K562 (cell line): ENCODE measurements at regions not wholly inside any gene's neighbourhood (a gene's known extent, or its start where the extent isn't known, plus 50 kb on each side); places are given as distances from the start of the nearest gene placed in this dataset.
A peak's percentile ranks its signal among the peaks of the same experiment; 100 is the strongest.

Experiments
- ATAC-seq: fragments of 200-7000 bp; cut with Tn5 transposase; 3 replicates; pipeline ENCODE4 v1.9.1; 2020; ENCODE audit warnings: moderate library complexity
- BruUV-seq: library from RNA; stranded (reverse); fragments of 400-500 nt; replicated peaks from 2 replicates; lab custom pipeline; 2021; lab: Mats Ljungman, UMichigan
- CTCF ChIA-PET: fragments of 300-600 bp; formaldehyde crosslinking; extraction: SDS; loops from one replicate; lab custom pipeline; 2021; ENCODE audit warnings: low intra/inter-chr PET ratio; lab: Yijun Ruan, JAX
- POLR2A ChIA-PET: fragments of 300-600, 350-650 bp; sonication (Branson Sonifier 250); formaldehyde crosslinking; extraction: SDS; loops from one replicate; lab custom pipeline; 2021; ENCODE audit warnings: antibody characterized with exemption, inconsistent platforms; lab: Yijun Ruan, JAX
- DNase-seq, 4 experiments: peaks; one replicate each; pipeline versions ENCODE4 v3.0.0 to v3.0.0-alpha.2; 2011 to 2018; ENCODE audit warnings: low spot score in 3 of 4, mixed read lengths in 3 of 4; ENCODE audit errors: extremely low read depth in 1 of 4
- FAIRE-seq: peaks from 2 replicates; lab custom pipeline; 2011; peaks lifted over from hg19 to GRCh38; lab: Jason Lieb, UNC
- H2AFZ ChIP-seq: 2 replicates; pipeline ENCODE4 v1.6.0; 2011; ENCODE audit warnings: low read depth, low read length, control low read depth, inconsistent platforms
- H3K27ac ChIP-seq: fragments of 200-600 bp; 3 replicates; pipeline ENCODE4 v1.8.0; 2011; ENCODE audit warnings: low read depth, mild to moderate bottlenecking, control low read depth, inconsistent platforms, low read length, moderate library complexity, mixed read lengths; ENCODE audit errors: extremely low read depth
- H3K27me3 ChIP-seq, 2 experiments: fragments of 300-600 bp in 1 of 2; 2 replicates in 1 of 2; 3 replicates in 1 of 2; pipeline versions ENCODE4 v1.6.0 to v1.8.0; 2011; ENCODE audit warnings: inconsistent platforms in 2 of 2, low read length in 2 of 2, mild to moderate bottlenecking in 1 of 2, mixed read lengths in 1 of 2, moderate library complexity in 1 of 2; ENCODE audit not compliant: control insufficient read depth in 2 of 2, insufficient read depth in 2 of 2
- H3K36me3 ChIP-seq: fragments of 300-600 bp; 3 replicates; pipeline ENCODE4 v1.8.0; 2011; ENCODE audit warnings: mild to moderate bottlenecking, low read length, inconsistent platforms; ENCODE audit not compliant: control insufficient read depth, insufficient read depth
- H3K4me1 ChIP-seq, 2 experiments: fragments of 200-600 bp in 1 of 2; replicated peaks in 1 of 2; 2 replicates in 1 of 2; 3 replicates in 1 of 2; pipeline versions ENCODE4 v1.5.1 to v1.8.0; 2011; ENCODE audit warnings: inconsistent platforms in 2 of 2, low read length in 2 of 2, mild to moderate bottlenecking in 1 of 2, mixed read lengths in 1 of 2, moderate library complexity in 1 of 2; ENCODE audit not compliant: control insufficient read depth in 2 of 2, insufficient read depth in 2 of 2
- H3K4me2 ChIP-seq: 2 replicates; pipeline ENCODE4 v1.6.1; 2011; ENCODE audit warnings: low read length, control low read depth, inconsistent platforms, mixed read lengths; ENCODE audit not compliant: insufficient read depth
- H3K4me3 ChIP-seq: fragments of 200-600 bp; sonication (generic), shearing (Covaris generic); 2 replicates; pipeline ENCODE4 v1.5.1; 2016; ENCODE audit warnings: control low read depth, inconsistent platforms
- H3K79me2 ChIP-seq: fragments of 200-600 bp; 3 replicates; pipeline ENCODE4 v1.8.0; 2011; ENCODE audit warnings: low read length, inconsistent platforms; ENCODE audit not compliant: control insufficient read depth, insufficient read depth
- H3K9ac ChIP-seq, 2 experiments: 2 replicates each; pipeline versions ENCODE4 v1.6.0 to v1.6.1; 2011; ENCODE audit warnings: low read depth in 2 of 2, low read length in 2 of 2, control low read depth in 1 of 2, inconsistent platforms in 1 of 2, mild to moderate bottlenecking in 1 of 2, mixed read lengths in 1 of 2; ENCODE audit not compliant: insufficient read depth in 1 of 2
- H3K9me1 ChIP-seq: one replicate; pipeline ENCODE4 v1.6.0; 2011; ENCODE audit warnings: inconsistent platforms, mild to moderate bottlenecking, low read length, moderate library complexity; ENCODE audit not compliant: control insufficient read depth, insufficient read depth
- H3K9me3 ChIP-seq: replicated peaks from 2 replicates; pipeline ENCODE4 v1.5.1; 2011; ENCODE audit warnings: low read depth, low read length, inconsistent platforms; ENCODE audit not compliant: control insufficient read depth, insufficient read depth
- H4K20me1 ChIP-seq: replicated peaks from 2 replicates; pipeline ENCODE4 v1.6.1; 2011; ENCODE audit warnings: low read length, inconsistent platforms, mixed read lengths; ENCODE audit not compliant: control insufficient read depth, insufficient read depth
- BACH1 ChIP-seq: fragments of 200-800 bp; sonication (Bioruptor generic); IDR thresholded peaks from 2 replicates; pipeline ENCODE4 v1.6.1; 2016; ENCODE audit warnings: missing genetic modification characterization, missing compliant biosample characterization
- MAZ ChIP-seq, 2 experiments: fragments of 450-650 bp in 1 of 2; sonication (generic) in 1 of 2; formaldehyde crosslinking; IDR thresholded peaks in 1 of 2; conservative IDR thresholded peaks in 1 of 2; 2 replicates each; pipeline versions ENCODE4 v1.4.0 to v1.5.0; 2020; ENCODE audit warnings: mild to moderate bottlenecking in 1 of 2, missing genetic modification reagents in 1 of 2
- MCM3 ChIP-seq: fragments of 450-650 bp; IDR thresholded peaks from 2 replicates; pipeline ENCODE4 v1.6.1; 2016
- NCOR1 ChIP-seq: fragments of 450-650 bp; IDR thresholded peaks from 2 replicates; pipeline ENCODE4 v1.6.1; 2016; ENCODE audit warnings: mild to moderate bottlenecking, moderate library complexity
- PCBP2 ChIP-seq: fragments of 200-400 bp; formaldehyde crosslinking; IDR thresholded peaks from 2 replicates; pipeline ENCODE4 v1.6.1; 2018; ENCODE audit warnings: low read length, low read depth, mild to moderate bottlenecking, moderate library complexity; ENCODE audit not compliant: poor library complexity, severe bottlenecking
- PYGO2 ChIP-seq: fragments of 450-650 bp; IDR thresholded peaks from 2 replicates; pipeline ENCODE4 v1.6.1; 2016; ENCODE audit warnings: mild to moderate bottlenecking, missing genetic modification characterization, moderate library complexity, missing compliant biosample characterization
- RBM22 ChIP-seq: fragments of 200-400 bp; formaldehyde crosslinking; IDR thresholded peaks from 2 replicates; pipeline ENCODE4 v1.6.1; 2018; ENCODE audit warnings: low read length, low read depth; ENCODE audit not compliant: poor library complexity, severe bottlenecking
- SP1 ChIP-seq: sonication (generic); formaldehyde crosslinking; IDR thresholded peaks from 2 replicates; pipeline ENCODE4 v1.8.1; 2022; ENCODE audit warnings: mild to moderate bottlenecking, missing genetic modification reagents
- ZNF586 ChIP-seq: fragments of 450-650 bp; formaldehyde crosslinking; conservative IDR thresholded peaks from 2 replicates; pipeline ENCODE4 v1.4.0; 2020; ENCODE audit warnings: mild to moderate bottlenecking, moderate library complexity
- ZNF79 ChIP-seq: fragments of 250-450 bp; sonication (Bioruptor Pico); IDR thresholded peaks from 2 replicates; pipeline ENCODE4 v1.4.0; 2020; ENCODE audit warnings: low read depth, mild to moderate bottlenecking, moderate library complexity
- WGBS: fragments of 100-300 bp; shearing (Covaris generic); methylation state at CpG from one replicate; pipeline ENCODE4 v1.1.6; 2016; ENCODE audit warnings: low coverage, mixed read lengths; ENCODE audit not compliant: insufficient coverage; ENCODE audit errors: missing lambda C conversion rate; 5-methylcytosine and 5-hydroxymethylcytosine counted together
- in situ Hi-C: fragments of 300-500 bp; cut with MboI; formaldehyde crosslinking; loops from 4 replicates; pipeline ENCODE4 v1.15.0; 2018; ENCODE audit warnings: inconsistent platforms, mixed read lengths
- intact Hi-C: fragments of 100-400 bp; cut with micrococcal nuclease; formaldehyde crosslinking; loops from 2 replicates; pipeline ENCODE4 v1.14.2; 2022
- TF ChIP-seq, protein P1 (sequence below), 2 experiments: fragments of 450-650 bp in 1 of 2; sonication (generic) in 1 of 2; formaldehyde crosslinking in 1 of 2; IDR thresholded peaks in 1 of 2; conservative IDR thresholded peaks in 1 of 2; 2 replicates each; pipeline versions ENCODE4 v1.6.1 to v1.8.1; 2016 to 2023; ENCODE audit warnings: mild to moderate bottlenecking in 2 of 2, moderate library complexity in 2 of 2, inconsistent platforms in 1 of 2, missing genetic modification reagents in 1 of 2
- TF ChIP-seq, protein P2 (sequence below): fragments of 250-450 bp; sonication (Bioruptor Pico); IDR thresholded peaks from 2 replicates; pipeline ENCODE4 v1.5.0; 2022; ENCODE audit warnings: mild to moderate bottlenecking
- TF ChIP-seq, protein P3 (sequence below): fragments of 450-650 bp; conservative IDR thresholded peaks from 2 replicates; pipeline ENCODE4 v1.6.1; 2016; ENCODE audit warnings: missing genetic modification characterization, low read depth, mild to moderate bottlenecking, missing compliant biosample characterization, moderate library complexity

DNA sequence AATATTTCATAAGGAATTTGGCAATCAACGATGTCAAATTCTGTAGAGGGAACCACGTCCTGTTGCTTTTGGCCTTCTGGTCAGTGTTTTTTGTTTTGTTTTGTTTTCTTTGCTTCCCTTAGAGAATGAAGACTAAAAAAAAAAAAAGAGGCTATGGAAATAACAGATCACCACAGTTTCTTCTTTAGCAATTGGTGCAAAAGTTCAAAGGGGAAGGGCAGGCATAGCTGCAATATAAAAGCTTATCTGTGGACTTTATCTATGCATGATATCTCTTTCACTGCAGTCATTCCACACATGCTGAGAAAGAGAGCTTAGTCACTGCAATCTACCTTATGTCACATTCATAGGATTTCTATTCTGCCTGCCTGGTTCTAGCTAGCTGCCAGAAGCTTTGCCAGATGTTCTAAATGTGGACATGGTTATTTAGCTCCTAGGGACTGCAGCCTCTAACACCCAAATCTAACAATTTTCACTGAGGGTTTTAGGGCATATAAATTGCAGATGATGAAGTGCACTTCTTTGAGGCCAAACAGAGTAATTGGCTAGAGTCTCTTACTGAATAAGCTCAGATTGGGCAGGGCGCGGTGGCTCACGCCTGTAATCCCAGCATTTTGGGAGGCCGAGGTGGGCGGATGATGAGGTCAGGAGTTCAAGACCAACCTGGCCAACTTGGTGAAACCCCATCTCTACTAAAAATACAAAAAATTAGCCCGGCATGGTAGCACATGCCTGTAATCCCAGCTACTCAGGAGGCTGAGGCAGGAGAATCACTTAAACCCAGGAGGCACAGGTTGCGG, 637.2 kb downstream of the NTRK3 start (continued):
- TF ChIP-seq, protein P1, sequence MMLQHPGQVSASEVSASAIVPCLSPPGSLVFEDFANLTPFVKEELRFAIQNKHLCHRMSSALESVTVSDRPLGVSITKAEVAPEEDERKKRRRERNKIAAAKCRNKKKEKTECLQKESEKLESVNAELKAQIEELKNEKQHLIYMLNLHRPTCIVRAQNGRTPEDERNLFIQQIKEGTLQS (IDR thresholded peaks at IDR 0.05), result peak; percentile 52; the same call in 1 of the 2 replicates
- TF ChIP-seq, protein P1 (CRISPR knock-in tag; conservative IDR thresholded peaks at IDR 0.05), result no peak
- TF ChIP-seq MCM3 (no peak), RBM22 (no peak), SP1 (CRISPR knock-in tag) (no peak), ZNF586 (CRISPR knock-in tag) (no peak), PCBP2 (no peak), NCOR1 (no peak; the same call in 1 of the 2 replicates)

GRCh38 chr15:87618203-87618725, 638.3 kb downstream of the NTRK3 start:
- WGBS, result 8% methylated on average over 4 of the region's 4 CpGs
- ChIA-PET CTCF (no interaction called here), POLR2A (no interaction called here)
- Histone ChIP-seq H3K4me2 (no peak overlapping the region), H3K9me1 (no peaks in the 10 kb centered on the region), H3K27ac (peak overlapping the region; percentile 47), H3K27me3 (no peaks in the 10 kb centered on the region), H2AFZ (peak overlapping the region; percentile 22), H3K9me3 (no peaks in the 10 kb centered on the region), H4K20me1 (no peaks in the 10 kb centered on the region), H3K4me1 (peaks cover 10 to 34% of the 10 kb centered on the region in 2 experiments; a peak in 4 of 5 replicates), H3K4me3 (no peak overlapping the region), H3K9ac (peak overlapping the region in 1 of 2 experiments; percentile 26; a peak in 1 of 4 replicates), H3K79me2 (peaks cover 69% of the 10 kb centered on the region), H3K36me3 (peaks cover 14% of the 10 kb centered on the region; the same call in 2 of the 3 replicates)
- in situ Hi-C loops, result no loop called here
- ATAC-seq (peak; percentile 37), FAIRE-seq (peak; percentile 15), DNase-seq (no peak)
- intact Hi-C loops, result no loop called here
- BruUV-seq, result no TSS peak
- TF ChIP-seq, protein P2, sequence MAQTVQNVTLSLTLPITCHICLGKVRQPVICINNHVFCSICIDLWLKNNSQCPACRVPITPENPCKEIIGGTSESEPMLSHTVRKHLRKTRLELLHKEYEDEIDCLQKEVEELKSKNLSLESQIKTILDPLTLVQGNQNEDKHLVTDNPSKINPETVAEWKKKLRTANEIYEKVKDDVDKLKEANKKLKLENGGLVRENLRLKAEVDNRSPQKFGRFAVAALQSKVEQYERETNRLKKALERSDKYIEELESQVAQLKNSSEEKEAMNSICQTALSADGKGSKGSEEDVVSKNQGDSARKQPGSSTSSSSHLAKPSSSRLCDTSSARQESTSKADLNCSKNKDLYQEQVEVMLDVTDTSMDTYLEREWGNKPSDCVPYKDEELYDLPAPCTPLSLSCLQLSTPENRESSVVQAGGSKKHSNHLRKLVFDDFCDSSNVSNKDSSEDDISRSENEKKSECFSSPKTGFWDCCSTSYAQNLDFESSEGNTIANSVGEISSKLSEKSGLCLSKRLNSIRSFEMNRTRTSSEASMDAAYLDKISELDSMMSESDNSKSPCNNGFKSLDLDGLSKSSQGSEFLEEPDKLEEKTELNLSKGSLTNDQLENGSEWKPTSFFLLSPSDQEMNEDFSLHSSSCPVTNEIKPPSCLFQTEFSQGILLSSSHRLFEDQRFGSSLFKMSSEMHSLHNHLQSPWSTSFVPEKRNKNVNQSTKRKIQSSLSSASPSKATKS (CRISPR knock-in tag), result no peak
- no peak for TF ChIP-seq BACH1
- no peak for TF ChIP-seq PYGO2 (tag)
- TF ChIP-seq, protein P3, sequence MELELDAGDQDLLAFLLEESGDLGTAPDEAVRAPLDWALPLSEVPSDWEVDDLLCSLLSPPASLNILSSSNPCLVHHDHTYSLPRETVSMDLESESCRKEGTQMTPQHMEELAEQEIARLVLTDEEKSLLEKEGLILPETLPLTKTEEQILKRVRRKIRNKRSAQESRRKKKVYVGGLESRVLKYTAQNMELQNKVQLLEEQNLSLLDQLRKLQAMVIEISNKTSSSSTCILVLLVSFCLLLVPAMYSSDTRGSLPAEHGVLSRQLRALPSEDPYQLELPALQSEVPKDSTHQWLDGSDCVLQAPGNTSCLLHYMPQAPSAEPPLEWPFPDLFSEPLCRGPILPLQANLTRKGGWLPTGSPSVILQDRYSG (tag), result 0 out of 2 replicates have a peak, but pooled peaks have one; percentile 7
- 0 out of 4 replicates have a peak, but pooled peaks of 1 of the 2 experiments have one; percentile 16 for TF ChIP-seq MAZ (CRISPR knock-in tag; conservative IDR thresholded peaks at IDR 0.05 in 1 of 2, IDR thresholded peaks at IDR 0.05 in 1 of 2)
- no peak for TF ChIP-seq ZNF79 (CRISPR knock-in tag)
